ENCODE measurements at regions not wholly inside any gene's neighbourhood (a gene's known extent, or its start where the extent isn't known, plus 50 kb on each side); places are given as distances from the start of the nearest gene placed in this dataset.

DNA sequence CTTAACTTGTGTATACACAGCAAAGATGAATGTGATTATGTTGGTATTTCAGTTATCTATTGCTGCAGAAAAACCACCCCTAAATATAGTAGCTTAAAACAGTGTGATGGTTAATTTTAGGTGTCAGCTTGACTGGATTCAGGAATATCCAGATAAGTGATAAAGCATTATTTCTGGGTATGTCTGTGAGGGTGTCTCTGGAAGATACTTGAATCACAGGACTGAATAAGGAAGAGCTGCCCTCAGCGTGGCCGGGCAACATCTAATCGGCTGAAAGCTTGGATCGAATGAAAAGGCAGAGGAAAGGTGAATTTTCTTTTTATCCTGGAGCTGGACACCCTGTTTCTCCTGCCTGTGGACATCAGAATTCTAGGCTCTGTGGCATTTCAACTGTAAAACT is 132.0 kb upstream of the SYNPR start:
- TF ChIP-seq KDM1A (IDR thresholded peaks at IDR 0.05; ENCODE audit: borderline replicate concordance, low read length) (no peak), CTCF (IDR thresholded peaks at IDR 0.05; ENCODE audit: control extremely low read depth in 1 of 3, insufficient read depth in 1 of 3, low read depth in 1 of 3, low read length in 3 of 3) (no peak), PHF8 (conservative IDR thresholded peaks at IDR 0.05; ENCODE audit: low read depth, low read length) (no peak)
